ENCODE measurements at regions not wholly inside any gene's neighbourhood (a gene's known extent, or its start where the extent isn't known, plus 50 kb on each side); places are given as distances from the start of the nearest gene placed in this dataset.

DNA sequence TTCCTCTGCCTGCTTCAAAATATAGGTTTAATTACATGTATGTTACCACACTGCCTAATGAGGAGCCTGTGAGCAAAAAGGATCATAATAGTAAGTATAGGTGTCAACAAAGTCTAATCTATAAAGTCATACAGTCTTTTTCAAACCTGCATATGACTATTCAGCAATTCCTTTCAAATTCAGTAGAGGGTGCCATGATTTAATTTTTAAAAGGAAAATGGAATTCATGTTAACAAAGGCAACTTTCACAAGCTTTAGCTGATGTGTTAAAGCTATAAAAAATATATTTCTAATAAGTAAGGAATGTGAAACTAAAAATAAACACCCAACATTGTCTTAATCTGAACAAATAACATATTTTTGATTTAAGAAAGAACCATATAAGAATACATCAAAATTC is 52.1 kb downstream of the MPP7 start:
- DNase-seq: no peak
- intact Hi-C loops (cut with DNase I): loop anchor here (5.0 kb wide), 1 partner anchor 132 kb away; no protein-coding TSS in a partner anchor

DNA sequence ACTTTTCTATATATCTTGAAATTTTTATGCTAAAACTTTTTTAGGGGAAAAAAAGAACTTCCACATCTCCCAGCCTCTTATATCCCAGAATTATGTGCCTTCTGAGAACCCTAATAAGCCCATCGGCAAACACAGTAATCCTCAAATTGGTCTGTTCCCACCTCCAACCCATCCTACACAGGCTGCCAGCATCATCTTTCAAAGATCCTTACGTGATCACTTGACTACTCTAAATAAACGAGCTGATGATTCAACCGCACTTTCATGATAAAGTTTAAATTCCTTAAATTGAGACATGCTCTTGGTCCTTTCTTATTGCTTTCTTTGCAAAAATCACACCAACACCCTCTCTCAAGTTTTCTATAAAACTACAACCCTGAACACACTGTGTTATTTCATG is 52.5 kb downstream of the MPP7 start:
- intact Hi-C loops (cut with DNase I): loop anchor here (5.0 kb wide), 1 partner anchor 132 kb away; no protein-coding TSS in a partner anchor
- DNase-seq: peak in 8 of 42 donors; percentile 10 to 65 (median 40)

- intact Hi-C loops (cut with DNase I): no loop called here
Measured at GRCh38 chr10:28249512-28249911, 53.4 kb downstream of the MPP7 start.

DNA sequence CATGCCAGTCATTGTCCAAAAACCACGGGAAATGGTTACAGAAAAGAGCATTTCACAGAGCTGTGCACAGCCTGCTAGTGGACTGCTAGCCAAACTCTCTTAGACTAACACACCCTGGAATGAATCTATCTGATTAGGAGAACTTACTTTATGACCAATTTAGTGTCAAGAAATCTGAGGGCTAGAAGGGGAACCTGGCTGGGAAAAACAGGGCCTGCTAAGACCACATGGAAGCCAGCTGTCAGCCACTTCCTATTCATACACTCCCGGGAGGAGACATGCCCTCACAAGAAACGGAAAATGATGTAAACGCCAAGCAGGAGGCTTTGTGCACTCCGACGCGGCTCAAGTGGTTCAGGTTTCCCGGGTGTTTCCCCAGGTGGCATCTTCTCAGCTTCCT is 54.8 kb downstream of the MPP7 start:
- DNase-seq: no peak
- intact Hi-C loops (cut with DNase I): no loop called here

More at GRCh38 chr10:28249512-28249911, 53.4 kb downstream of the MPP7 start:
- no peak for DNase-seq

DNA sequence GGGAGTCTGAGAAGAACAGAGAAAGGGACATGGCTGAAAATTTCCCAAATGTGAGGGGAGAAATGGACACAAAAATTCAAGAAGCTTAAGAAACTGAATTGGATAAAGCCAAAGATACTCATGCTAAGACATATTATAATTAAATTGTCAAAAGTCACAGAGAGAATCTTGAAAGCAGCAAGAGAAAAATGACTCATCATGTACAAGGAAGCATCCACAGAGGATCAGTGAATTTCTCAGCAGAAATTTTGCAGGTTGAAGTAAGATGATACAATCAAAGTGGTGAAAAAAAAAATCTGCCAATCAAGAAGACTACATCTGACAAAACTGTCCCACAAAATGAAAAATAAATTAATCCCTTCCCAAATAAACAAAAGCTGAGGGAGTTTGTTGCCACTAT is 56.8 kb downstream of the MPP7 start:
- intact Hi-C loops (cut with DNase I): no loop called here

DNA sequence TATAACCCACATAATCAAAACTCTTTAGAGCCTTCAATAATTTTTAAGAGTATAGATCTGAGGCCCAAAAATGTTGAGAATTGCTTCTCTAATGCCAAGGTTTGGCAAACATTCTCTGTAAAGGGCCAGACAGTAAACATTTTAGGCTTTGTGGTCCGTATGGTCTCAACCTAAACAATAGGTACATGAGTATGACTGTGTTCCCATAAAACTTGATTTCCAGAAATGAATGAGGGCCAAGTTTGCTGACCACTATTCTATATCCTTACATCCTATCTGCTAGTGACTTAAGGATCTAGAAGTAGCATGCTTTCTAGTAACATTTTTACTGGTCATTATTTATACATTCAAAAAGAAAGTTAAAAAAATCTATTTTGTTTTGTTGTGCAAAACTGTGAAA is 58.9 kb downstream of the MPP7 start:
- intact Hi-C loops (cut with DNase I): no loop called here
- DNase-seq: no peak

More for the DNA sequence above, 56.8 kb downstream of the MPP7 start:
- peak in 1 of 42 donors; percentile 12 for DNase-seq

DNA sequence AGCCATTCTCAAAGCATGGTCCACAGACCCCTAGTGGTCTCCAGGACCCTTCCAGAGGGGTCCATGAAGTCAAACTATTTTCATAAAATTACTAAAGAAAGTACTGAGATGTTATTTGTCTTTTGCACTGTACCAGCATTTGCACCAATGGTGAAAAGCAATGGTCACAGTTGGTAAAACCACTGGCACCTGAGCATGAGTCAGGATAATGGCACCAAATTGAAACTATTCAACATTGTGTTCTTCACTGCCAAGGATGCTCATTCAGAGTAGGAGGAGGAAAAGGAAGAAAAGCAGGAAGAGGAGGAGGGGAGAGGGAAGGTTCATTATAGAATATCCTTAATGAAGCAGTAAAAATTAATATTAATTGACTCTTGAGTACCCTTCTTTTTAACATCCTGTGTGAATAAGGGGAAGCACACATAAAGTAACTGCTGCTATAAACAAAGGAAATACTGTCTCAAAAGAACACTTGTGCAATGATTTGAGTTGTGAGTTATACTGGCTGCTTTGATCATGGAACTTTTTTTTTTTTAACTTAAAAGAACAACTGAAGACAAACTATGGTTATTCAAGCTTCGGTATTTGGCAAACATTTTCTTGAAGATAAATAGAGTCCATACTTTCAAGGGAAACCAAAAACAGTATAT is 60.2 kb downstream of the MPP7 start:
- DNase-seq: no peak
- intact Hi-C loops (cut with DNase I): no loop called here

GRCh38 chr10:28241741-28242399 is 61.0 kb downstream of the MPP7 start:
- peak in 16 of 42 donors; percentile 15 to 71 (median 33) for DNase-seq
- intact Hi-C loops (cut with DNase I): no loop called here

DNA sequence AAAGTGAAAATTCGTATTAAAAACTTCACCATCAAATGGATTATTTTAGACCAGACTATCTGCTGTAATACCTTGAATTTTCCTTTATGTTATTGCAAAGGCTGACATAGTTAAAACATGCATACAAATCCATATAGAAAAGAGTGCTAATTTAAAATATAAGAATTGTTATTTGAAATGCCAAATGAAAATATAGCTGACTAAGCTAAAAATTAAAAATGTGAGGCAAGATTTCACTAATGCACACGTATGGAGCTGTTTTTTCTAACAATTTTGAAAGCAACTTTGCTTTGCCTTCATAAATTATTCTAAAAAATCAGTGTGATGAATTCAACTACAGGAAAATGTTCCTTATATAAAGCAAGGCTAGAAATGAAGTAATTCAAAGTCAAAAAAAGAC is 62.5 kb downstream of the MPP7 start:
- DNase-seq: no peak
- intact Hi-C loops (cut with DNase I): no loop called here

DNA sequence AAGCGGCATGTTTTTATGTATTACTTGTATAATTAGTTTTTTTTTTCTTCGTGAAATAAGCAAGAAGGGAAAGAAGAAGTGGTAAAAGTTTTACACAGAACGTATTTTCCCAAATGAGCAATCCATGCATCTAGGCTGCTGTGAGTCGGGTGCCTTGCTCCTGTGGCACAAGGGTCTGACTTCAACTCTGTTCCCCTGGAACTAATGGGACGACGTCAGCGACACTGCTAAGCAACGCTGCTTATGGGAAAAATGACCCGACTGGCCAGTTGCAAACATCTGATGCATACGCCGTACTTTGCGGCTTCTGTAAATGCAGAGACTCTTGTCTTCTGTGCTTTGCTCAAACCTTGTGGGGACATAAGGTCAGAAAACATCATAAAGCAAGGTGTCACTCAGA is 66.3 kb downstream of the MPP7 start:
- DNase-seq: no peak
- intact Hi-C loops (cut with DNase I): no loop called here

- intact Hi-C loops (cut with DNase I): no loop called here
- DNase-seq: no peak
Measured at GRCh38 chr10:28220811-28221210, 82.1 kb downstream of the MPP7 start.

GRCh38 chr10:28219251-28219650 is 83.6 kb downstream of the MPP7 start:
- intact Hi-C loops (cut with DNase I): no loop called here
- no peak for DNase-seq

GRCh38 chr10:28217848-28218247 is 85.0 kb downstream of the MPP7 start:
- no peak for DNase-seq

DNA sequence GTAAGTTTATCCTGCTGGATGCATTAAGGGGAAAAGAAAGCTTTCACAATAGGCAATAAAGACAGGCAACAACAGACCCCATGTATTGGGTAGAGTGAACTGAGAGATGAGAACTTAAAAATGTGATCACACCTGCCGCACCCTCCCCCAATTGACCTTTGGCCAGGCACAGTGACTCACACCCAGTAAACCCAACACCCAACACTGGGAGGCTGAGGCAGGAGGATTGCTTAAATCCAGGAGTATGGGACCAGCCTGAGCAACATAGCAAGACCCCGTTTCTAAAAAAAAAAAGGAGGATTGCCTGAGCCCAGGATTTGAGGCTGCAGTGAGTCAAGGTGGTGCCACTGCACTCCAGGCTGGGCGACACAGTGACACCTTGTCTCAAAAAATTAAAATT is 86.9 kb downstream of the MPP7 start:
- DNase-seq: no peak
- intact Hi-C loops (cut with DNase I): no loop called here

More at GRCh38 chr10:28217848-28218247, 85.0 kb downstream of the MPP7 start:
- intact Hi-C loops (cut with DNase I): no loop called here

- intact Hi-C loops (cut with DNase I): no loop called here
- no peak for DNase-seq
Measured at GRCh38 chr10:28214219-28214618, 88.6 kb downstream of the MPP7 start.

- DNase-seq: no peak
Measured at GRCh38 chr10:28211759-28212158, 91.1 kb downstream of the MPP7 start.

DNA sequence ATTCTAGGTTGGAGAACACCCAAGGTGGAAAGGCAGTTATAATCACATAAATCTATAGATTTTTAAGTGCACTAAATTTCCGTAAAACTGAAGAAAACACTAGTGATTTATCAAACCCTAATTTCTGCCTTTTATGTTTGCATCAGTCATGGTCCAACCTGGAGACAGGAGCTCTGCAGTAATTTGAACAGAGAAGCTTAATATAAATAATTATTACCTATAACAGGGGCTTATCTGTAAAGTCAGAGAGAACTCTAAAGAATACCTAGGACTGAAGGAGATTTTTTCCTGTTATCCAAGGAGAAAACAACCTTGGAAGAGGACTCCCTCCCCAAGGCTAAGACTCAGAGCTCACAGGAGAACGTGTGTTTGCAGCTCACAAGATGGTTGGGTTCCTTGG is 95.1 kb downstream of the MPP7 start:
- DNase-seq: no peak
- intact Hi-C loops (cut with DNase I): no loop called here

More at GRCh38 chr10:28211759-28212158, 91.1 kb downstream of the MPP7 start:
- intact Hi-C loops (cut with DNase I): no loop called here

- no peak for DNase-seq
- intact Hi-C loops (cut with DNase I): no loop called here
Measured at GRCh38 chr10:28202941-28203352, 99.9 kb downstream of the MPP7 start.

DNA sequence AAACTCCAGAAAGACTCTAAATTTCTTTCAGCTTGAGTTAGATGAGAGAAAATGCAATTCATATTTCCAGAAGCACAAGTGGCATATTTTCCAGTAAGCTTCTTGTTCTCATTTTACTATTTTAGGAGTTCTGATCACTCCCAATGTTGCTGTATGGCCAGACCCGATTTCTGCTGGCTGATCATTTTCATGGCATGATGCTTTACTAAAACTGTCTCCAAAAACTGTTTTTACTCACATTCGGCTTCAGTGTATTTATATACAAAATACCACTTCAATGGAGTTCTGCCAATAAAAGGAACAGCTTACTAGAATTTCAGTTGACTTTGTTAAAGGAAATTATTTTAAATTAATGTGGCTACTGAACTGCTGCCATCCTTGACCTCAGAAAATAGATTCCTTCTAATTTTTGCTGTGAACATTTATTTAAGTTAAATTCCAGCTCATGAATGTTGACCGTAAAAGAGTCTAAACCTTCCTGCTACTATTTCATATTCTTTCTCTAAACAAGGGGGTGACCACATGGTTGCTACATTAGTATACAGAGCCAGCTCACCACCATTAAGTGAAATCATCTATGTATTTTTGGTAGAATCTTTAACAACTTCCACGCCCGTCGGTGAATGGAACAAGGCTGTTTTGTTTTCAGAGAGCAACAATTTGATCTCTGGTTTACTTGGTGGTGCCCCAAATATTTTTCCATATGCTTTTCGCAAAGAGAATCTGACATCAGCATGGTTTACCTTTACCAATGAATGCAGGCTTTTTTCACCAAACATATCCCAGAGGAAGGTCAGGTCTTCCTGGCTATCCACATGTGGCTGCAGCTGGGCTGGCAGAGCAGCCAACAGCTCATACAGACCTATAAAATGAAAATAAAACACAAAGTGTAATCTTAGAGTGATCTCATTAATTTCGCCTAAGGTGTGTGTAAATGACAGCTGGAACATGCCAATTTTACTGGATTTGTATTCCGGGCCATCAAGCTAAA is 101.2 kb downstream of the MPP7 start:
- intact Hi-C loops (cut with DNase I): no loop called here
- DNase-seq: no peak

DNA sequence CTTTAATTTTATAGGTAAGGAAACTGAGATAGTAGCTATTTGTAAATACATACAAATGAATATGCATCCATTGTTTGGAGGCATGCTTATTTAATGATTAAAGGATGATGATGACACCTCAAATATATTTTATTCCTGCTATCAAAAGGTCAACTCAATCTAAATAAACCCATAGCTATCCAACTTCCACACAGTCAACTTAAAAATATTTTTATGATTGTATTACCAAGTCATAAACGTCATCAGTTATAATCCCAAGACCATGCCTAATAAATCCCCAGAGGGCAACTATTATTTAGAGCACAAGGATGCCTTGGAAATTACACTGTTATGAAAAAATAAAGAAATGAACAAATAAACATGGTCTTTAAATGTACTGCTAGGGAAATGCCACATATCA is 102.1 kb downstream of the MPP7 start:
- intact Hi-C loops (cut with DNase I): no loop called here
- DNase-seq: no peak
